ENCODE measurements at regions not wholly inside any gene's neighbourhood (a gene's known extent, or its start where the extent isn't known, plus 50 kb on each side); places are given as distances from the start of the nearest gene placed in this dataset.

GRCh38 chr1:118370861-118371260, 185.8 kb upstream of the SPAG17 start:
- no peak for DNase-seq (ENCODE audit: low read depth)
- no peak overlapping the region for H3K4me3 ChIP-seq (ENCODE audit: low read length)
- no peak for TF ChIP-seq CTCF (conservative IDR thresholded peaks at IDR 0.05; ENCODE audit: low read length)

DNA sequence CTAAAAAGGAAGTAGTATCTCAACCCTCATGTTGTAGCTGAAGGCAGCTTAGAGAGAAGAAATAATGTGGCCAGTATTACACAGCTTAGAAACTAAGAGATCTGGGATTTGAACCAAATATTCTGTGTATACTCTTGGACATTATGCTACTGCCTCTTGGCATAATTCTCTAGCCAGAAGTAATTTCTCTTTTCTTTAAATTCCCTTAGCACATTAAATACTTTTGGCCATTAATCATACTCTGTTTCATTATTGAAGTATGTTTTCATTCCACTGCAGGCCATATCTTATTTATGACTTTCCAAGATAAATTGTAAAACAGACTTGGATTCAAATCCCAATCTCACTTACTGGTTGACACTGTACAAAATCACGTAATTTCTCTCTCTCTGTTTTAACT, 181.3 kb upstream of the SPAG17 start:
- no peak overlapping the region for H3K4me3 ChIP-seq (ENCODE audit: low read length)
- TF ChIP-seq CTCF (conservative IDR thresholded peaks at IDR 0.05; ENCODE audit: low read length), result no peak

GRCh38 chr1:118364882-118365281, 179.9 kb upstream of the SPAG17 start:
- no peak for TF ChIP-seq CTCF (conservative IDR thresholded peaks at IDR 0.05; ENCODE audit: low read length)
- H3K4me3 ChIP-seq (ENCODE audit: low read length), result no peak overlapping the region
- no peak for DNase-seq (ENCODE audit: low read depth)

More for the DNA sequence above, 181.3 kb upstream of the SPAG17 start:
- DNase-seq (ENCODE audit: low read depth), result peak; percentile 58

GRCh38 chr1:118363396-118363795, 178.4 kb upstream of the SPAG17 start:
- DNase-seq (ENCODE audit: low read depth), result no peak
- no peak overlapping the region for H3K4me3 ChIP-seq (ENCODE audit: low read length)
- no peak for TF ChIP-seq CTCF (conservative IDR thresholded peaks at IDR 0.05; ENCODE audit: low read length)

- TF ChIP-seq CTCF (conservative IDR thresholded peaks at IDR 0.05; ENCODE audit: low read length), result no peak
- DNase-seq (ENCODE audit: low read depth), result peak; percentile 63
- no peak overlapping the region for H3K4me3 ChIP-seq (ENCODE audit: low read length)
These were observed 175.8 kb upstream of the SPAG17 start for GRCh38 chr1:118360817-118361216.

GRCh38 chr1:118346936-118347335, 161.9 kb upstream of the SPAG17 start:
- H3K4me3 ChIP-seq (ENCODE audit: low read length), result no peak overlapping the region
- TF ChIP-seq CTCF (conservative IDR thresholded peaks at IDR 0.05; ENCODE audit: low read length), result no peak
- DNase-seq (ENCODE audit: low read depth), result no peak

GRCh38 chr1:118340928-118341910, 156.2 kb upstream of the SPAG17 start:
- H3K4me3 ChIP-seq (ENCODE audit: low read length), result no peak overlapping the region
- DNase-seq (ENCODE audit: low read depth), result no peak
- no peak for TF ChIP-seq CTCF (conservative IDR thresholded peaks at IDR 0.05; ENCODE audit: low read length)

All from AG10803 (cell line).